ENCODE measurements at regions not wholly inside any gene's neighbourhood (a gene's known extent, or its start where the extent isn't known, plus 50 kb on each side); places are given as distances from the start of the nearest gene placed in this dataset.
"Not testable (repeated sequence)": the region's sequence is repeated elsewhere in the genome, so short reads cannot be mapped to it uniquely, and the experiment has no call there.

DNA sequence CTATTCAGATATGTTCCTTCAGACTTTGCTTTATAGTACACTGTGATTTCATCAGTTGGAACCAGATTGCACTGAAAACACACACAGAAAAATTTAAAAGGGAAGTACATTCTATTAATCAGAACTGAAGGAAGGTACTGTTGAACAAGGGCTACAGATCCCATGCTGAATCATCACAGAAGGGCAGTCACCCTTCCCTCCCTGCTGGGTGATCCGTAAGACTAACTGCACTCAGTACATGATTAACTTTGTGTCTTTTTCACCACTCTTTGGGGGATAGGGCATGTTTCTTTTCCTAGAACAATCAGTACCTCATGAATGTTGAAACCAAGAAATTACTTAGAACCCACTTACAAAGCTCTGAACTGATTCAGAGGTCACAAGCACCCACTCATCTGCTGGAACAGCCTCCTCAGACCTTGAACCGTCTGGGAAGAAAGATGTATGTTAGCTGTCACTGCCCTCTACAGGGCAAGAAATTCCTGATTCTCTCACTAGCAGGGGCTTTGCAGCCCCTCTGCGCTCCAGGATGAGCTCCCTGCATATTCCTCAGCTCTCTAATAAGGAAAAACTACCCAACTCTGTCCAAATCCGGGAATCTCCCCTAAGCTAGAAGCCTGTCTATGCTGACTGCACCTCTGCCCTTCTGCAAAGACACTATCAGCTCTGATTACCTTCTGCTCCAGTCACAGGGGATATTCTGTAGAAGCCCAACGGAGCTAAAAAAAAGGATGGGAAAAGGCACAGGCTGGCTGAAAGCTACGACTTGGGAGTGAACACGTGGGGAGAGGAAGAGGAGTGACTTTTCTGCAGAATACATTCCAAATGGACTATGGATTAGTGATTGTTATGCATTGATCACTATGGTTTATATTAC is 51.0 kb downstream of the IARS1 start:
- DNase-seq (ENCODE audit: low spot score): no peak

- no peak for DNase-seq (ENCODE audit: low spot score)
Measured at GRCh38 chr9:92236915-92237314, 56.6 kb downstream of the IARS1 start.

- DNase-seq (ENCODE audit: low spot score): no peak
Measured at GRCh38 chr9:92236465-92236864, 57.0 kb downstream of the IARS1 start.

GRCh38 chr9:92234514-92234913 is 59.0 kb downstream of the IARS1 start:
- no peak for DNase-seq (ENCODE audit: low spot score)

DNA sequence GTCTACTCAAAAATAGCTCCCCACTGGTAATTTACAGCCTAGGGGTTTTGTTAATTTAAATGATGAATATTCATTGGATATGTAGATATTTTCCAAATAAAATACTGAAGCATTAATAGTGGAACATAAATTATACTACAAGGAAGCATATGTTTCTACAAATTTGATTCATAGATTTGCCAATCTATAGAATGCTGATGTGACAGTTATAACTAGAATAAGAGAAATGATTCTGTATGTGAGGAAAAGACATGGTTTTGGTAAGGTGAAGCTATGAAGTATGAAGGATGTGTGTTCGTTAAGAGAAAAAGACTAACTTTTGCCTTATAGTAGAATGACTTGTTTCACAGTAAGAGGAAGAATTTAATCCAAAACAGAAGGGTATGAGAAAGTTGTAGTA is 61.3 kb downstream of the IARS1 start:
- DNase-seq (ENCODE audit: low spot score): no peak

DNA sequence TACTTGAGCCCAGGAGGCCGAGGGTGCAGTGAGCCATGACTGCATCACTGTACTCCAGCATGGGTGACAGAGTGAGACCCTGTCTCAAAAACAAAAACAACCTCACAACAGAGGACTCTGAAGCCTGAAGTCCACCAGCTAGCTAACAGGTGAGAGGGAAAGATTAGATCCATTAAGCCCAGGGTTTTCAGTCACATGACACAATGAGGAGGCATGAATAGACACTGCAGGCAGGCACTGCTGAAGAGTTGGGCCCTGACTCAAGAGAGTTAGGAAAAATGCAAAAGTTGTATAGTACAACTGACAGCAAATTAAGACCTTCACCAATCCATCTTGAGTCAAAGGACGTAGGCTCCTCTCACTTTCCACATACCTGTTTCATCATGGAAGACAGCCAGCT is 64.9 kb downstream of the IARS1 start:
- DNase-seq (ENCODE audit: low spot score): no peak

GRCh38 chr9:92224177-92224576 is 69.3 kb downstream of the IARS1 start:
- DNase-seq (ENCODE audit: low spot score): no peak

GRCh38 chr9:92223758-92224157 is 69.7 kb downstream of the IARS1 start:
- no peak for DNase-seq (ENCODE audit: low spot score)

DNA sequence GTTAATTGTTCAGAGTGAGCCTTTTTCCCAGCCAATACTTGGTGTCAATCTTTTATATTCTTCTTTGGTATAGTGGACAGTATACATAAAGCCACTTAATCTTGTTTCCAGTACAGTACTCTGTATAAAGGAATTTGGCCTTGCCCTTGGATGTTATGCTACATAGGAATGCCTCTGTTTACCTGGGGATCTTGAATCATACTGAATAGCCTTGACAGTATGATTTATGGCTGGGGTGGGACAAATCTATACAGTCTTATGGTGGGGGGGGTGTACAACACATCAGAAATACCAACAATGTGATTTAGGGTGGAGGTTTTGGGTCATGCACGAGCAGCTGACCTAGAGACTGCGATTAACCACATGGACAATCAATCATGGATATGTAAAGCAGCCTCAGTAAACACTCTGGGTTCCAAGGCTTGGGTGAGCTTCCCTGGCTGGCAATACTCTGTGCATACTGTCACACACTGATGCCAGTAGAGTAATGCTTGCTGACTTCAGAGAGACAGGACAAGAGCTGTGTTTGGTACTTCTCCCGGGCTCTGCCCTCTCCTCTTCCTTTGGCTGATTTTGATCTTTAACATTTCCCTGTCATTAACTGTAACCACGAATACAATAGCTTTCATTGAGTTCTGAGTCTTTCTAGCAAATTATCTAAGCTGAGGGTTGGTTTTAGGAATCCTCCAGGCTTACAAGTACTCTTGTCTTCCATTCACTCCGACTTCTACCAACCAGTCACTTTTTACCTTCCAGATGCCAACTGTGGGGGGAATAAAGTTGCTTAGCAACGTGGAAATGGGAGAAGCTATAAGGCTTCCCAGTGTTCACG is 84.6 kb downstream of the IARS1 start:
- DNase-seq (ENCODE audit: low spot score): no peak

DNA sequence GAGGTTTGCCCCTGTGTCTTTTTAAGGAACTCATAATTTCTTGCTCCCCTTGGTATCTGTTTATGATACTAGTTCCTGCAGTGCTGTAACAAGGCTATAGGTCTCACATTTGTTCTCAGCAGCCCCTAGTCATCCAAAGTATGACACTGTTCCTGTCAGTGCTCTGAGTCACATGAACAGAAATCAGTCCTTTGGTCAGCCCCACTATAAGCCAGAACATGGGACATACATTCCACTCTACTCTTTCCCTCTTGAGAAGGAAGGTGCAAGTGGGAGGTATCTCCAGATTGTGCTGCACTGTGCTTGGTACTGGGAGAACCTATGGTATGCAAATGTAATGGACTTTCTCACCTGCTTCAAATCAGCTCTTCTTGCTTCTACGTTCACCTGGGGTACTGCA is 87.0 kb downstream of the IARS1 start:
- peak; percentile 42 for DNase-seq (ENCODE audit: low spot score)

GRCh38 chr9:92203887-92204286 is 88.7 kb upstream of the SPTLC1 start:
- DNase-seq (ENCODE audit: low spot score): not testable (repeated sequence)

DNA sequence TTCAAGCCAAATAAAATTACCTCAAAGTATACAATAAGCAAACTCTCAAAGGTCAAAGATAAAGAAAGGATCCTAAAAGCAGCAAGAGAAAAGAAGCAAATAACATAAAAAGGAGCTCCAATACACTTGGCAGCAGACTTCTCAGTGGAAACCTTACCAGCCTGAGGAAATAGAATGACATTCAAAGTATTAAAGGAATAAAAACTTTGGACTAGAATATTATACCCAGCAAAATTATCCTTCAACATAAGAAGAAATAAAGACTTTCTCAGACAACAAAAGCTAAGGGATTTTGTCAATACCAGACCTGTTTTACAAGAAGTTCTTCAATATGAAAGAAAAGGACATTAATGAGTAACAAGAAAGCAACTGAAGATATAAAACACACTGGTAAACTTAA is 83.0 kb upstream of the SPTLC1 start:
- DNase-seq (ENCODE audit: low spot score): not testable (repeated sequence)

DNA sequence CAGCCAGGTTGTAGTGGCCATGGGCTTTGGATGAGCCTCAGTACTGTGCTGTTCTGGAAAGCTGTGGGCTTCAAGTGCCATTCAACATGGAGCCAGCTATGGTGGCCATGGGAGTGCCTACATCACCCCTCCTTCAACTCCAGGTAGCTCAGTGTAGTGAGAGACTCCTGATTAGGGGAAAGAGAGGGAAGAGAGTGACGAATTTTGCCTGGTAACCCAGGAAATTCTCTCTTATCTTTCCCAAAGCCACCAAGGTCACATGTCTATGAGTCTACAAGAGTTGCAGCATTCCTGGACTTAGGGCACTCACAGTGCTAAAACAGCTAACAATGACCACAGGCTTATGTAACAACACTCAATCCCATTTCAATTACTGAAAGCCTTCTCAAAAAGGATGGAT is 81.7 kb upstream of the SPTLC1 start:
- no peak for DNase-seq (ENCODE audit: low spot score)

GRCh38 chr9:92196400-92196799 is 81.2 kb upstream of the SPTLC1 start:
- no peak for DNase-seq (ENCODE audit: low spot score)

- DNase-seq (ENCODE audit: low spot score): no peak
Measured at GRCh38 chr9:92191801-92192200, 76.6 kb upstream of the SPTLC1 start.

GRCh38 chr9:92190536-92190790 is 75.2 kb upstream of the SPTLC1 start:
- DNase-seq (ENCODE audit: low spot score): no peak

GRCh38 chr9:92189782-92190535 is 74.7 kb upstream of the SPTLC1 start:
- no peak for DNase-seq (ENCODE audit: low spot score)

- DNase-seq (ENCODE audit: low spot score): no peak
Measured at GRCh38 chr9:92188969-92189781, 74.0 kb upstream of the SPTLC1 start.

DNA sequence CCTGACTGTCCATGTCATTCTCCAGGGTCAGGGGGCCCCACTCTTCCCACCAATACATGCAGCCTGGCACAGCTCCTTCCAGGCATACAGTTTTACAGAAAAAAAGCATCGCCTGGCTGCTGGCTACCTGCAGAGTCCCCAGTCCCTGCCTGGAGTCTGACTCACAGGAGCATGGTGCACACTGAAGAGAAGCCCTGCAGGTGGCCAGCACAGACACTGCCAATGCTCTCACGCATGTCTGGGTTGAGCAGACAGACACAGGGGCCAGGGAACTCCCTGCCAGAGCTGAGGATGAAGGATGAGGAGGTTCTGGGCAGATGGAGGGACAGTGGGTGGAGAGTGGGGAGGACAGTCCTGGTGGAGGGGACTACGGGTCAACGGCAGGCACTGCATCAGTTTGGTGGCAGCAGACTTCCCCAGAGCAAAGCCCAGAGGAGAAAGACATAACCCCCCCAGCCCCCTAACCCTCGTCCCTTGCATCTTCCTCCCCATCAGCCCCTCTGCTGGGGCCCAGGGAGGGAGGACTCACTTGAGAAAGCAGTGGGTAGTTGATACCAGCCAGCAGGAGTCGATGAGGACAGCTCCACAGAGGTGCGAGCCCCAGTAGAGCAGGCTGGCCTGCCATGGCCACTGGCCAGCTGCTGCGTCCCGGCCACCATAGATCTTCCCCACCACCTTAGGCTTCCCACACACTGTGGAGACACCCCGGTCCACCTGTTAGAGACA is 72.9 kb upstream of the SPTLC1 start:
- no peak for DNase-seq (ENCODE audit: low spot score)

DNA sequence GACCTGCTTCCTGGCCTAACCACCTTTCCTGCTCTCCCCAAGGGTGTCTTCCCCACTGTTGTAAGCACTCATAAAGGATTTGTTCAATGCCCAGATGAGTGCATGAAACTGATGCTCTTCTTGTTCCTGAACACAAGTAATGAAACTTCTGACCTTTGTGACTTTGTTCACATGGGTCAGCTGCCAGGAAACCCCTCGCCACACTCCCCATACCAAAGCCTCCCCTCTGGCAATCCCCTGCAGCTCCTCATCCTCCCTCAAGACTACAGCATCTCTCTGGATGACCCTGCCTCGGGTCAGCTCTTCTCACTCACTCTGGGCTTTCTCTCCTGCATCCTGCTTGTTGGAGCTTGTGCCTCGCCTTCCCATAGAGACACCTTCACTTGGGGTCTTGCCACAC is 72.2 kb upstream of the SPTLC1 start:
- DNase-seq (ENCODE audit: low spot score): no peak

GRCh38 chr9:92186631-92187030 is 71.4 kb upstream of the SPTLC1 start:
- DNase-seq (ENCODE audit: low spot score): no peak
